Coronary artery (tissue), 2 donors: ENCODE measurements at regions not wholly inside any gene's neighbourhood (a gene's known extent, or its start where the extent isn't known, plus 50 kb on each side); places are given as distances from the start of the nearest gene placed in this dataset.

ENCODE experiments used
- DNase-seq: peaks from one replicate; pipeline ENCODE4 v3.0.0-alpha.2; 2017; ENCODE audit warnings: low spot score
- H3K27ac ChIP-seq, 2 donors: fragments of 200-600 bp; sonication (generic); one replicate each; pipeline ENCODE4 v1.5.1; 2016 to 2019
- H3K4me3 ChIP-seq: fragments of 200-600 bp; sonication (generic); 2 replicates; pipeline ENCODE4 v1.5.1; 2016; ENCODE audit warnings: mild to moderate bottlenecking, moderate library complexity
- CTCF ChIP-seq: fragments of 200-600 bp; sonication (generic); IDR thresholded peaks from one replicate; pipeline ENCODE4 v1.5.1; 2019; ENCODE audit warnings: antibody characterized with exemption

GRCh38 chr13:44746690-44747089, 170.6 kb upstream of the TSC22D1 start:
- TF ChIP-seq CTCF, result no peak
- DNase-seq, result no peak
- peak overlapping the region; percentile 11 to 73 for H3K27ac ChIP-seq
- H3K4me3 ChIP-seq, result no peak overlapping the region

GRCh38 chr13:44744880-44745633, 168.9 kb upstream of the TSC22D1 start:
- DNase-seq, result no peak
- no peak overlapping the region for H3K27ac ChIP-seq
- no peak for TF ChIP-seq CTCF
- H3K4me3 ChIP-seq, result no peak overlapping the region

- Histone ChIP-seq H3K27ac (no peak overlapping the region), H3K4me3 (no peak overlapping the region)
- TF ChIP-seq CTCF, result no peak
- DNase-seq, result no peak
Measured at GRCh38 chr13:44739539-44739938, 163.4 kb upstream of the TSC22D1 start.

GRCh38 chr13:44739120-44739519, 163.0 kb upstream of the TSC22D1 start:
- no peak for TF ChIP-seq CTCF
- DNase-seq, result no peak
- Histone ChIP-seq H3K4me3 (no peak overlapping the region), H3K27ac (no peak overlapping the region)

- Histone ChIP-seq H3K27ac (no peak overlapping the region), H3K4me3 (no peak overlapping the region)
- TF ChIP-seq CTCF, result no peak
- no peak for DNase-seq
Measured at GRCh38 chr13:44738463-44738862, 162.3 kb upstream of the TSC22D1 start.

GRCh38 chr13:44735806-44736205, 159.7 kb upstream of the TSC22D1 start:
- H3K4me3 ChIP-seq, result no peak overlapping the region
- H3K27ac ChIP-seq, result no peak overlapping the region
- DNase-seq, result no peak
- no peak for TF ChIP-seq CTCF

- TF ChIP-seq CTCF, result no peak
- Histone ChIP-seq H3K4me3 (no peak overlapping the region), H3K27ac (peak overlapping the region in 1 of 2 donors; percentile 13)
- DNase-seq, result no peak
Measured at GRCh38 chr13:44734201-44734707, 158.1 kb upstream of the TSC22D1 start.
